Endothelial cell (in vitro differentiated cells): ENCODE measurements at regions not wholly inside any gene's neighbourhood (a gene's known extent, or its start where the extent isn't known, plus 50 kb on each side); places are given as distances from the start of the nearest gene placed in this dataset.

Experiments
- DNase-seq: peaks from one replicate; pipeline ENCODE4 v3.0.0; 2021; ENCODE audit warnings: low spot score
- H3K27ac Mint-ChIP-seq: one replicate; pipeline ENCODE4 v1.8.0; 2021; ENCODE audit warnings: mixed read lengths, inconsistent platforms; ENCODE audit not compliant: unreplicated experiment
- H3K27me3 Mint-ChIP-seq: one replicate; pipeline ENCODE4 v1.8.0; 2021; ENCODE audit warnings: mild to moderate bottlenecking, moderate library complexity, mixed read lengths, inconsistent platforms; ENCODE audit not compliant: unreplicated experiment
- H3K36me3 Mint-ChIP-seq: one replicate; pipeline ENCODE4 v1.8.0; 2021; ENCODE audit warnings: mild to moderate bottlenecking, low read depth, mixed read lengths, inconsistent platforms; ENCODE audit not compliant: unreplicated experiment
- H3K4me1 Mint-ChIP-seq: one replicate; pipeline ENCODE4 v1.8.0; 2021; ENCODE audit warnings: mild to moderate bottlenecking, mixed read lengths, inconsistent platforms; ENCODE audit not compliant: unreplicated experiment
- H3K4me3 Mint-ChIP-seq: one replicate; pipeline ENCODE4 v1.8.0; 2021; ENCODE audit warnings: mild to moderate bottlenecking, mixed read lengths, inconsistent platforms; ENCODE audit not compliant: unreplicated experiment
- H3K9me3 Mint-ChIP-seq: one replicate; pipeline ENCODE4 v1.8.0; 2021; ENCODE audit warnings: mixed read lengths, inconsistent platforms; ENCODE audit not compliant: unreplicated experiment
- TF ChIP-seq, protein P1 (sequence below): fragments of 200-600 bp; sonication (generic); IDR thresholded peaks from one replicate; pipeline ENCODE4 v1.5.0; 2021; ENCODE audit warnings: antibody characterized with exemption; ENCODE audit not compliant: unreplicated experiment

GRCh38 chr1:222242492-222242891, 305.4 kb downstream of the HHIPL2 start:
- Mint-ChIP-seq H3K36me3 (no peaks in the 10 kb centered on the region), H3K9me3 (no peaks in the 10 kb centered on the region), H3K27ac (no peak overlapping the region), H3K27me3 (no peaks in the 10 kb centered on the region), H3K4me1 (peaks cover 3% of the 10 kb centered on the region), H3K4me3 (no peak overlapping the region)
- DNase-seq: no peak
- TF ChIP-seq, protein P1, sequence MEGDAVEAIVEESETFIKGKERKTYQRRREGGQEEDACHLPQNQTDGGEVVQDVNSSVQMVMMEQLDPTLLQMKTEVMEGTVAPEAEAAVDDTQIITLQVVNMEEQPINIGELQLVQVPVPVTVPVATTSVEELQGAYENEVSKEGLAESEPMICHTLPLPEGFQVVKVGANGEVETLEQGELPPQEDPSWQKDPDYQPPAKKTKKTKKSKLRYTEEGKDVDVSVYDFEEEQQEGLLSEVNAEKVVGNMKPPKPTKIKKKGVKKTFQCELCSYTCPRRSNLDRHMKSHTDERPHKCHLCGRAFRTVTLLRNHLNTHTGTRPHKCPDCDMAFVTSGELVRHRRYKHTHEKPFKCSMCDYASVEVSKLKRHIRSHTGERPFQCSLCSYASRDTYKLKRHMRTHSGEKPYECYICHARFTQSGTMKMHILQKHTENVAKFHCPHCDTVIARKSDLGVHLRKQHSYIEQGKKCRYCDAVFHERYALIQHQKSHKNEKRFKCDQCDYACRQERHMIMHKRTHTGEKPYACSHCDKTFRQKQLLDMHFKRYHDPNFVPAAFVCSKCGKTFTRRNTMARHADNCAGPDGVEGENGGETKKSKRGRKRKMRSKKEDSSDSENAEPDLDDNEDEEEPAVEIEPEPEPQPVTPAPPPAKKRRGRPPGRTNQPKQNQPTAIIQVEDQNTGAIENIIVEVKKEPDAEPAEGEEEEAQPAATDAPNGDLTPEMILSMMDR: no peak

DNA sequence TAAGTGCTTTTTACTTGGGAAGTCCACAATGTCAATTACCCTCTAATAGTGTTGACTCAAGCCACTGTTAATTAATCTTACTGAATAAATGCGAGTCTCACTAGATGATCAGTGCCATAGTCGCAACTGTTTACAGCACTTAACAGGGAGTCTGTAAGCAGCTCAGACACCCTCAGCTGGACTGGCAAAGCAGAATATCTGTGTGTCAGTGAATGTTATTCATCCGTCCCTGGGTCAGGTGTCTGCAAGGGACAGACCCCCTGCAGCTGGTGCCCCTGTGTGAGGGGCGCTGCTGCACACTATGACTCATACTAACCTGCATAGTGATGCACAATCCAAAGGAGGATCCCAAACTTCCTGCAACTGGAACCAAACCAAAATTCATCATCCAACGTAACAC, 306.5 kb downstream of the HHIPL2 start:
- no peak overlapping the region for H3K27ac Mint-ChIP-seq
- no peaks in the 10 kb centered on the region for H3K9me3 Mint-ChIP-seq
- TF ChIP-seq, protein P1: no peak
- H3K36me3 Mint-ChIP-seq: no peaks in the 10 kb centered on the region
- no peak for DNase-seq
- H3K27me3 Mint-ChIP-seq: no peaks in the 10 kb centered on the region
- no peaks in the 10 kb centered on the region for H3K4me1 Mint-ChIP-seq
- no peak overlapping the region for H3K4me3 Mint-ChIP-seq

DNA sequence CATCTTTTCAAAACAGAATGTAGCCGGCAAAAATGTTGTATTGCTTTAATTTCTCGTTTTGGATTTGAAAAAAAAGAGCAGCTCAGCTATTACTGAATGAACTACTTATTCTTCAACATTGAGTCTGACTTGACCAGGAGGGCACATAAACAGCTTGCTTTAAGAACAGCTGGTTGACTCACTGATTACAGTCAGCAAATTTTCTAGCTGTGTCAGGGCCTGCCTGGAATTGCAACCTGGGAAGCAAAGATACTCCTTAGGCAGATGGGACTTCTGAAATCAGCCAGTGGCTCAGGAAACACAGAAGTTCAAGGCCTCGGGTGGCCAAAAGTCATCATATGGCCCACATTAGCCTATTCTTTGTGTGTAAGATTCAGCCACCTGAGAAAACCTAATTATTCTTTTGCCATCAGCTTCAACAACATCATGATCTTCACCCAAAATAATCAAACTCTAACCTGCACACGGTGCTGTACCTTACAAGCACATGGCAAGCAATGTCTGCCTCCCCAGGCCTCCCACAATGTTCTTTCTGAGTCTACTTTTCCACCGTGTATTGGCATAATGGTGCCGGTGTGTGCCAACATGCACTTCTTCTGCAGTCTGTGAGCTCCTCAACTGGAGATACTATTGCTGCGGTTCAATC, 307.2 kb downstream of the HHIPL2 start:
- no peaks in the 10 kb centered on the region for H3K27me3 Mint-ChIP-seq
- no peak overlapping the region for H3K27ac Mint-ChIP-seq
- H3K9me3 Mint-ChIP-seq: no peaks in the 10 kb centered on the region
- TF ChIP-seq, protein P1: no peak
- no peaks in the 10 kb centered on the region for H3K4me1 Mint-ChIP-seq
- no peaks in the 10 kb centered on the region for H3K36me3 Mint-ChIP-seq
- H3K4me3 Mint-ChIP-seq: no peak overlapping the region
- DNase-seq: no peak

GRCh38 chr1:222239130-222239529, 308.8 kb downstream of the HHIPL2 start:
- no peaks in the 10 kb centered on the region for H3K27me3 Mint-ChIP-seq
- no peak overlapping the region for H3K27ac Mint-ChIP-seq
- no peaks in the 10 kb centered on the region for H3K36me3 Mint-ChIP-seq
- H3K4me3 Mint-ChIP-seq: no peak overlapping the region
- no peak for DNase-seq
- H3K4me1 Mint-ChIP-seq: no peaks in the 10 kb centered on the region
- no peaks in the 10 kb centered on the region for H3K9me3 Mint-ChIP-seq
- TF ChIP-seq, protein P1: no peak

DNA sequence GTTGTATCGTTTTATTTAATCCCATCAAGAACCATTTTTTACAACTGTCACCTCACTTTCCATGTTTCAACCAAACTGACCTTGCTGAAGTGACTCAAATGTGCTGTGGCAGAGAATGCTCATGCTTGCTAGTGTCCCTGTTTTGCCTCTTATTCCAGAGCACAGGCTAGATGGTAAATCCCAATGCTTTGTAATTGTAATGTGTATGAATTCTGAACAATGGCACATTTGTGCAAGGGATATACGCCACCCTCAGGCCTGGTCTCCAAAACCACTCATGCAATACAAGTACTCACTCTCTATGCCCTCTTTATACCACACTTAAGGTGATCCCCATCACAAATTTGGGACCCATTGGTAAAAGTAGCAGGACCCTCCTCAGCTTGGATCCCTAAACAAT, 313.6 kb downstream of the HHIPL2 start:
- no peaks in the 10 kb centered on the region for H3K4me1 Mint-ChIP-seq
- no peak overlapping the region for H3K27ac Mint-ChIP-seq
- no peak overlapping the region for H3K4me3 Mint-ChIP-seq
- no peaks in the 10 kb centered on the region for H3K9me3 Mint-ChIP-seq
- no peaks in the 10 kb centered on the region for H3K27me3 Mint-ChIP-seq
- TF ChIP-seq, protein P1: no peak
- H3K36me3 Mint-ChIP-seq: no peaks in the 10 kb centered on the region
- no peak for DNase-seq
